GM23248 (cell line): ENCODE measurements at regions not wholly inside any gene's neighbourhood (a gene's known extent, or its start where the extent isn't known, plus 50 kb on each side); places are given as distances from the start of the nearest gene placed in this dataset.

Experiments used
- DNase-seq: peaks from one replicate; pipeline ENCODE4 v3.0.0-alpha.2; 2015
- H2AFZ ChIP-seq: fragments of 200-600 bp; sonication (generic); 2 replicates; pipeline ENCODE4 v1.6.1; 2016; ENCODE audit warnings: antibody characterized with exemption
- H3F3A ChIP-seq: fragments of 200-600 bp; sonication (generic); 2 replicates; pipeline ENCODE4 v1.6.1; 2016; ENCODE audit warnings: mild to moderate bottlenecking, antibody characterized with exemption, mixed run types; ENCODE audit not compliant: insufficient read depth
- H3K27ac ChIP-seq: fragments of 200-600 bp; sonication (generic); 2 replicates; pipeline ENCODE4 v1.5.1; 2016; ENCODE audit warnings: mild to moderate bottlenecking
- H3K27me3 ChIP-seq: fragments of 200-600 bp; sonication (generic); replicated peaks from 2 replicates; pipeline ENCODE4 v1.6.1; 2016; ENCODE audit warnings: mild to moderate bottlenecking; ENCODE audit not compliant: insufficient read depth
- H3K36me3 ChIP-seq: fragments of 200-600 bp; sonication (generic); 2 replicates; pipeline ENCODE4 v1.6.1; 2016; ENCODE audit warnings: low read depth, mild to moderate bottlenecking
- H3K4me1 ChIP-seq: fragments of 200-600 bp; sonication (generic); 2 replicates; pipeline ENCODE4 v1.6.1; 2016; ENCODE audit warnings: mild to moderate bottlenecking; ENCODE audit not compliant: insufficient read depth
- H3K4me2 ChIP-seq: fragments of 200-600 bp; sonication (generic); one replicate; pipeline ENCODE4 v1.6.1; 2016; ENCODE audit warnings: mild to moderate bottlenecking; ENCODE audit not compliant: unreplicated experiment
- H3K4me3 ChIP-seq: fragments of 200-600 bp; sonication (generic); 2 replicates; pipeline ENCODE4 v1.5.1; 2016; ENCODE audit warnings: mild to moderate bottlenecking
- H3K79me2 ChIP-seq: fragments of 200-600 bp; sonication (generic); 2 replicates; pipeline ENCODE4 v1.6.1; 2016; ENCODE audit warnings: mild to moderate bottlenecking; ENCODE audit not compliant: insufficient read depth
- H3K9ac ChIP-seq: fragments of 200-600 bp; sonication (generic); 2 replicates; pipeline ENCODE4 v1.6.1; 2016; ENCODE audit warnings: mild to moderate bottlenecking
- H3K9me2 ChIP-seq: fragments of 200-600 bp; sonication (generic); 2 replicates; pipeline ENCODE4 v1.6.1; 2016; ENCODE audit warnings: mixed run types, mild to moderate bottlenecking, moderate library complexity; ENCODE audit not compliant: insufficient read depth
- H3K9me3 ChIP-seq: fragments of 200-600 bp; sonication (generic); one replicate; pipeline ENCODE4 v1.6.1; 2017; ENCODE audit warnings: low read depth
- H4K20me1 ChIP-seq: fragments of 200-600 bp; sonication (generic); 2 replicates; pipeline ENCODE4 v1.6.0; 2016; ENCODE audit not compliant: insufficient read depth
- EZH2 ChIP-seq: fragments of 200-600 bp; sonication (generic); IDR thresholded peaks from 2 replicates; pipeline ENCODE4 v1.6.1; 2018; ENCODE audit warnings: antibody characterized with exemption, mild to moderate bottlenecking; ENCODE audit not compliant: insufficient read depth, poor library complexity, severe bottlenecking
- EZH2phosphoT487 ChIP-seq: fragments of 200-600 bp; sonication (generic); IDR thresholded peaks from 2 replicates; pipeline ENCODE4 v1.6.1; 2018; ENCODE audit warnings: antibody characterized with exemption, moderate library complexity, mild to moderate bottlenecking, low read depth; ENCODE audit not compliant: insufficient read depth
- WGBS, 2 experiments: methylation state at CpG; one replicate each; pipeline ENCODE4 v1.1.6; 2015 to 2017; ENCODE audit warnings: low lambda C conversion rate in 2 of 2, low coverage in 1 of 2; ENCODE audit errors: missing lambda C conversion rate in 2 of 2; 5-methylcytosine and 5-hydroxymethylcytosine counted together
- in situ Hi-C: fragments of 300-500 bp; cut with MboI; formaldehyde crosslinking; loops from 2 replicates; pipeline ENCODE4 v1.15.0; 2020

GRCh38 chr3:6182476-6182875 lies 678.4 kb upstream of the GRM7 start:
- Histone ChIP-seq H3K27ac (no peak overlapping the region), H3K27me3 (no peaks in the 10 kb centered on the region), H3K79me2 (no peaks in the 10 kb centered on the region), H3K4me1 (no peaks in the 10 kb centered on the region), H2AFZ (no peak overlapping the region), H3K4me3 (no peak overlapping the region), H3K9ac (no peak overlapping the region), H3K36me3 (no peaks in the 10 kb centered on the region), H3K4me2 (no peak overlapping the region), H3K9me2 (no peaks in the 10 kb centered on the region), H3F3A (no peaks in the 10 kb centered on the region), H3K9me3 (no peaks in the 10 kb centered on the region), H4K20me1 (no peaks in the 10 kb centered on the region)
- no peak for DNase-seq
- no peak for TF ChIP-seq EZH2phosphoT487
- WGBS, 2 experiments = 5 to 7% methylated on average over 5 of the region's 5 CpGs
- in situ Hi-C loops = no loop called here

- WGBS, 2 experiments = 14 to 21% methylated on average over 2 of the region's 2 CpGs
- Histone ChIP-seq H3K9ac (no peak overlapping the region), H3K4me2 (no peak overlapping the region), H3K27ac (no peak overlapping the region), H4K20me1 (no peaks in the 10 kb centered on the region), H3K9me2 (no peaks in the 10 kb centered on the region), H3K36me3 (no peaks in the 10 kb centered on the region), H3K4me1 (no peaks in the 10 kb centered on the region), H3K4me3 (no peak overlapping the region), H3K9me3 (no peaks in the 10 kb centered on the region), H3F3A (no peaks in the 10 kb centered on the region), H3K79me2 (no peaks in the 10 kb centered on the region), H2AFZ (no peak overlapping the region), H3K27me3 (no peaks in the 10 kb centered on the region)
- in situ Hi-C loops = no loop called here
- DNase-seq = no peak
- TF ChIP-seq EZH2phosphoT487 (no peak), EZH2 (no peak)
Observed at GRCh38 chr3:6182909-6183308, 678.0 kb upstream of the GRM7 start.

- in situ Hi-C loops = no loop called here
- Histone ChIP-seq H3K79me2 (no peaks in the 10 kb centered on the region), H3K9ac (no peak overlapping the region), H3K27ac (no peak overlapping the region), H3K36me3 (no peaks in the 10 kb centered on the region), H3F3A (no peaks in the 10 kb centered on the region), H3K4me3 (no peak overlapping the region), H3K27me3 (no peaks in the 10 kb centered on the region), H3K4me1 (no peaks in the 10 kb centered on the region), H3K4me2 (no peak overlapping the region), H2AFZ (no peak overlapping the region), H4K20me1 (no peaks in the 10 kb centered on the region), H3K9me3 (peaks cover 2% of the 10 kb centered on the region), H3K9me2 (no peaks in the 10 kb centered on the region)
- no peak for DNase-seq
- TF ChIP-seq EZH2 (no peak), EZH2phosphoT487 (no peak)
- WGBS, 2 experiments = 32 to 46% methylated on average over 1 of the region's 1 CpG
Observed at GRCh38 chr3:6189384-6189783, 671.5 kb upstream of the GRM7 start.

GRCh38 chr3:6204891-6205290 lies 656.0 kb upstream of the GRM7 start:
- Histone ChIP-seq H3K4me3 (no peak overlapping the region), H3K9ac (no peak overlapping the region), H3K4me1 (no peaks in the 10 kb centered on the region), H3K27ac (no peak overlapping the region), H3F3A (no peaks in the 10 kb centered on the region), H3K36me3 (no peaks in the 10 kb centered on the region), H3K9me2 (no peaks in the 10 kb centered on the region), H3K27me3 (no peaks in the 10 kb centered on the region), H2AFZ (no peak overlapping the region), H3K79me2 (no peaks in the 10 kb centered on the region), H3K9me3 (no peaks in the 10 kb centered on the region), H3K4me2 (no peak overlapping the region), H4K20me1 (no peaks in the 10 kb centered on the region)
- in situ Hi-C loops = no loop called here
- DNase-seq = no peak
- WGBS, 2 experiments = 0% methylated on average over 1 of the region's 1 CpG
- TF ChIP-seq EZH2phosphoT487 (no peak), EZH2 (no peak)

- Histone ChIP-seq H3K27me3 (no peaks in the 10 kb centered on the region), H3K4me2 (no peak overlapping the region), H3K79me2 (no peaks in the 10 kb centered on the region), H4K20me1 (no peaks in the 10 kb centered on the region), H3K9ac (no peak overlapping the region), H3K9me3 (no peaks in the 10 kb centered on the region), H2AFZ (no peak overlapping the region), H3K4me3 (no peak overlapping the region), H3K9me2 (no peaks in the 10 kb centered on the region), H3F3A (no peaks in the 10 kb centered on the region), H3K36me3 (no peaks in the 10 kb centered on the region), H3K27ac (no peak overlapping the region), H3K4me1 (no peaks in the 10 kb centered on the region)
- no peak for DNase-seq
- no peak for TF ChIP-seq EZH2
- WGBS, 2 experiments = 12% methylated on average over 3 of the region's 3 CpGs
- in situ Hi-C loops = no loop called here
Observed at GRCh38 chr3:6216135-6217026, 644.5 kb upstream of the GRM7 start.
